ENCODE measurements at regions not wholly inside any gene's neighbourhood (a gene's known extent, or its start where the extent isn't known, plus 50 kb on each side); places are given as distances from the start of the nearest gene placed in this dataset.

GRCh38 chr18:64966667-64967066 is 784.1 kb upstream of the CDH7 start:
- H3K27ac ChIP-seq = no peak overlapping the region
- DNase-seq (ENCODE audit: low spot score) = no peak
- H3K4me3 ChIP-seq = no peak overlapping the region
- no peak for TF ChIP-seq CTCF (IDR thresholded peaks at IDR 0.05)

- no peak overlapping the region for H3K4me3 ChIP-seq
- no peak overlapping the region for H3K27ac ChIP-seq
- TF ChIP-seq CTCF (IDR thresholded peaks at IDR 0.05) = no peak
- DNase-seq (ENCODE audit: low spot score) = no peak
Measured at GRCh38 chr18:64956465-64956864, 794.3 kb upstream of the CDH7 start.

- Histone ChIP-seq H3K27ac (no peak overlapping the region), H3K4me3 (no peak overlapping the region)
- TF ChIP-seq CTCF (IDR thresholded peaks at IDR 0.05) = no peak
- no peak for DNase-seq (ENCODE audit: low spot score)
Measured at GRCh38 chr18:64949885-64950284, 800.9 kb upstream of the CDH7 start.

DNA sequence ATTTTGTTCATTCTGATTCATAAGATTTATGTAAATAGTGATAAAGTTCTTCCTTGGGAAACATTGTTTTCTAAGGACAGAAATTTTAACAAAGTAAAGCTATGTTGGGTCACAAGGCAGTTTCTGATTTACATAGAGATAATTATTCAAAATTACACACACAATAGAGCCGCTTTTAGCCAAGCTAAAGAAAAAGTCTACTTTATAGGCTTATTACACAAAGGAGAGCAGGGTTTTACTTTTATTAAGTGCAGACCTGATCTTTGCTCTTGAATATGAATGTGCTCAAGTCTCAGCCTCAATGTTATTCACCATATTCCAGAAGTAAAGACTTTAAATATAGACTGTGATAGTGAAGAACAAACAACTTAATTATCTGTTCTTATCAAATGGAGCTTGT is 787.8 kb upstream of the LINC00305 start:
- TF ChIP-seq CTCF (IDR thresholded peaks at IDR 0.05) = no peak
- Histone ChIP-seq H3K27ac (no peak overlapping the region), H3K4me3 (no peak overlapping the region)
- no peak for DNase-seq (ENCODE audit: low spot score)

DNA sequence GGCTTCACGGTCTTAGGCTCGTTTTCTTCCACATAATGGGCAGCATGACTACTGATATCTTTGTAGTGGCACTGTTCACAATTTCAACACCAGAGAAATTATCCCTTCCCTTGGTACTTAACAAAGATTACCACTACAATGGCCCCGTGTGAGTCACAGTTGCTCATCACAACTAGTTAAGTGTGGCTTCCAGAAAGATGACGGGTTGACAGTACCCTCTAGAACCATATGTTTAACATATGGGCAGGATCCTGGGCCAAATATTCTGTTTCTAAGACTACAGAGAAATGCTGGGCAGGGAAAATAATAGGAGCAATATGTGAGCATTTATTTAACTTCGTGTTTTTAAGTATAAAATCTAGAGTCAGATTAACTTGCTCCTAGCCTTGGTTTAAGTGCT is 780.1 kb upstream of the LINC00305 start:
- no peak overlapping the region for H3K27ac ChIP-seq
- TF ChIP-seq CTCF (IDR thresholded peaks at IDR 0.05) = no peak
- no peak overlapping the region for H3K4me3 ChIP-seq
- no peak for DNase-seq (ENCODE audit: low spot score)

GRCh38 chr18:64919971-64920570 is 771.2 kb upstream of the LINC00305 start:
- Histone ChIP-seq H3K4me3 (no peak overlapping the region), H3K27ac (no peak overlapping the region)
- TF ChIP-seq CTCF (IDR thresholded peaks at IDR 0.05) = no peak
- DNase-seq (ENCODE audit: low spot score) = no peak

DNA sequence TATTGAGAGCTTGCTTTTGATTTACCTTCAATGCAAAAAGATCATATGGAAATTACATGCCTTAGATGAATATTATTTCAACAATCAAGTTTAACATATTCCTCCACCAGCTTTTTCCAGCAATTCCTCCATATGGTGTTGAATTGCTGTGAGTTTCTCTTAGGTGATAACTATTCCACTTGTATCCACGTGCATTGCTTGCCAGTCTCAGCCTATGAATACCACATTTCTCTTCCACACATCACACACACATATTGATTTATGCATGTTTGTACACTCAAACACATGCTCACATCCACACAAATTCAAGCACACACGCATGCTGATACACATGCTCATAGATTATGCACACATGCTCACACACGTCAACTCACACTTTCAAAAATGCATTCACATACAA is 770.0 kb upstream of the LINC00305 start:
- Histone ChIP-seq H3K4me3 (no peak overlapping the region), H3K27ac (no peak overlapping the region)
- DNase-seq (ENCODE audit: low spot score) = no peak
- no peak for TF ChIP-seq CTCF (IDR thresholded peaks at IDR 0.05)

Measured in coronary artery (tissue), 2 donors.